ENCODE measurements at regions not wholly inside any gene's neighbourhood (a gene's known extent, or its start where the extent isn't known, plus 50 kb on each side); places are given as distances from the start of the nearest gene placed in this dataset.
A peak's percentile ranks its signal among the peaks of the same experiment; 100 is the strongest.

DNA sequence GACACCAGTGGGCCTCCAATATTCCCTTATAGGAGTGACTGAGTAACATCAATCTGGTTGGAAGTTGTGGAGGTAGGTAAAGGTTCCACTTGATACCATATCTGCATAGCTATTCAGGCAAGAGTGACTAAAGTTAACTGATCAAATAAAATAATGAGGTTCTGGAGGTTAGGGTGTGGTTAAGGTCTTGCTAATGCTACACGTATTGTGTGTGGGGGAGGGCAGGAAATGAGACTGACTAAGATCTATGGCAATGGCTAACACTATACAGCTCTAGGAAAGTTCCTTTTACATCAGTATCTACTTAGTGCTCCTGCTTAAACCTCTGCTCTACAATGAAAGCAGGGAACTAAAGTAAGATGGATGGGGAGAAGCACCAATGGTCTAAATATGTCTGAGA lies 149.1 kb upstream of the MGAT5 start:
- DNase-seq = no peak

DNA sequence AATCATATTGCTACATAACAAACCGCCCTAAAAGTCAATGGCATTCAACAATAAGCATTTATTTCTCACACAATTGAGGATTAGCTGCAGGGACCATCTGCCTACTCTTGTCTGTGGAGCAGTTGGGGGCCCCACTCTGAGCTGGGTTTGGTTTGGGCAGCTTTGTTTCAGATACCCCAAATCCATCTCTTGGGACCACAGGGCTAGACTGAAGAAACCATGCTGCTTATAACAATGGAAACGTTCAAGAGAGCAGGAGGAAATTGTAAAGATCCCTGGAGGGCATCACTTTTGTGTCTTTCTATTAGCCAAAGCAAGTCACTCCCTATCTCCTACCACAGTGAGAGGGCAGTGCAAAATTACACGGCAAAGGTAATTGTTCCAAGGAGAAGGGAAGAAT lies 146.5 kb upstream of the MGAT5 start:
- DNase-seq = no peak

DNA sequence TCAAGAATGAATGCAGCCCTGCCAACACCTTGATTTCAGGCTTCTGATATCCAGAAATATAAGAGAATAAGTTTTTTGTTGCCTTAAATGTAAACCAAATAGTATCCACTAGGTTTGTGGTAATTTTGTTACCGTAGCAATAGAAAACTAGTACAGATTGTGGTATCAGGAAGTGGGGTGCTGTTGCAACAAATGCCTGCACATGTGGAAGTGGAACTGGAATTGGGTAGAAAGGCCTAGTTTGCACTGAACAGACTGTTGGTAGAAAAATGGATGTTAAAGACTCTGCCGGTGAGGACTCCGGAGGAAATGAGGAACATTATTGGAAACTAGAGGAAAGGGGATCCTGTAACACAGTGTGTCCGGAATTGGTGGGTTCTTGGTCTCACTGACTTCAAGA lies 145.8 kb upstream of the MGAT5 start:
- no peak for DNase-seq

DNA sequence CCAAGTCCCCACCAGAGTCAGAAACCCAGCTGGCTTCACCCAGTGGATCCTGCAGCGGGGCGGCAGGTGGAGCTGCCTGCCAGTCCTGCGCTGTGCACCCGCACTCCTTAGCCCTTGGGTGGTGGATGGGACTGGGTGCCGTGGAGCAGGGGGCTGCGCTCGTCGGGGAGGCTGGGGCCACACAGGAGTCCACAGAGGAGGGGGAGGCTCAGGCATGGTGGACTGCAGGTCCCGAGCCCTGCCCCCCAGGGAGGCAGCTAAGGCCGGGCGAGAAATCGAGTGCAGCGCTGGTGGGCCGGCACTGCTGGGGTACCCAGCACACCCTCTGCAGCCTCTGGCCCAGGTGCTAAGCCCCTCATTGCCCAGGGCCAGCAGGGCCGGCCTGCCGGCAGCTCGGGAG lies 144.6 kb upstream of the MGAT5 start:
- no peak for DNase-seq

DNA sequence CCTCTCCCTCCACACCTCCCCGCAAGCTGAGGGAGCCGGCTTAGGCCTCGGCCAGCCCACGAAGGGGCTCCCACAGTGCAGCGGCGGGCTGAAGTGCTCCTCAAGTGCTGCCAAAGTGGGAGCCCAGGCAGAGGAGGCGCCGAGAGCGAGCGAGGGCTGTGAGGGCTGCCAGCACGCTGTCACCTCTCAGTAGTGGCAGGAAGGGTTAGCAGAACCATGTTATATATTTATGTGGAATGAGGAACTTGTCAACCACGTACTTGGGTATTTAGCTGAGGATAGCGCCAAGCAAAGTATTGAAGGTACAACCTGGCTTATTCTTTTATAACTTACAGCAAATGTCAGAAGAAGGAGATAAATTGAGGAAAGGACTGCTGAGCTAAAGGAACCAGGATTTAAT lies 144.1 kb upstream of the MGAT5 start:
- DNase-seq = no peak

DNA sequence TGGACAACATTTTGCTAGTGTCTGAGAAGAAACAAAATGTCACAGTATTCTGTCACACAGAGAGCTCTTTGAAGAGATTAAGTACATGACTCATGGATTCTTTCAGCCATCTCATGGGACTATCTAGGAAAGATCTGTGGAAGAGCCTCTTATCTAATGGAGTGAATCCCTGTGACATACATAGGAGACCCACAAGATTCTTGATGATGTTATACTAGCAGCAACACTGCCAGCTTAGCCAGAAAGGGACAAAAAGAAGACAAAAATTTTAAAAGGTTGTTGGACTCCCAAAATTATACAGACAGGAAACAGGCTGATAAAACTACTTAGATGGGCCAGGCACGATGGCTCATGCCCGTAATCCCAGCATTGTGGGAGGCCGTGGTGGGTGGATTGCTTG lies 143.3 kb upstream of the MGAT5 start:
- no peak for DNase-seq

DNA sequence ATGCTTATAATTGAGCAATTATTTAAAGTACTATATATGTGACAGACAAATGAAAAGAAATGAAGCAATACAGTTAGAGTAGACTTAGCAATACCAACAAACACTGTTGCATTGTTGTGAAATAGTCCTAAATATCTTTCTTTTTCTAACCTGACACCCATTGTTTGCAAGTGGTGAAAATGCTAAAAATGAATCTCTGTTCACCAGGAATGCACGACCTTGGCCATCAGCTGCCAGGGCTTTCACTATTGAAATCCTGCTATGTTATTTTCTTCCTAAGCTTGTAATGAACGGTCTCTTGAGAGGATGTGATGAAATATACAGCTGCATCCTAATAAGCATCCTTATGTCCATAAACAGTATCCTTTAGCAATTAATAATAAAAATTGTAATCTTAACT lies 136.2 kb upstream of the MGAT5 start:
- no peak for DNase-seq

DNA sequence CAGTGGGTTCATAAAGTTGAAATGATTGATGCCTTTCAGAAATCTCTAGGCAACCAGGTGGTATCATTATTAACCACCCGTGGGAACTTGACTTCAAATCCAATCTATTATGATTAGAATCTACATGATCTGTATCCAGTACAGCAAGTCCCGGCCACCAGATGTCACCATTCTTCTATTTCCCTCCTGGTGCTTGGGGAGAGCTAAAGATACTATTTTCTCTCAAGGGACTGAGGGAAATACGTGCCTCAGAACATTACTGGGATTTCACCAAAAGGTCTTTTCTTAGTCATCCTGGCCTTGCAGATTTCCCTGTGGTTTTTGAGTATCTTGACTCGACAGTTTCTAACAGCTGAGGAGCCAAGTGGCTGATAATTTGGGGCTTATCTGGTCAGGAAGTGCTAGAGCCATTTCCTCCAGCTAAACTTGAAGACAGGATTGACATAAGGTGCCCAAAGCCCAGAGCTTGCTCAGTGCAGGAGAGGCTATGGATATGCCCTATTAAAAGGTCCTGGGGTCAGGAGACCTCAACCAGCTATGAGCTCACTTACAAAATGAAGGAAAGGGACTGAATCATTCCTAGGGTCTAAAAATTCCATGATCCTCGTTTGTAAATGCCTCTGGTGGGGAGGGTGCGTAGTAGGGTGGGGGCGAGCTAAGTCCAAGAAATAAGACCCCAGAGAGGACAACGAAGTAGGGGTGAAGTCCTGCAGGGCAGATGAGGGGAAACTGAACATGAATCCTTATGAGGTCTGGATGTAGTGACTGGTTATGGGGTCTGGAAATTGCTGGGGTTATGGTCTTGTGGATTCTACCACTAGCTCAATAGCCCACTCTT lies 135.4 kb upstream of the MGAT5 start:
- DNase-seq = peak; percentile 84

DNA sequence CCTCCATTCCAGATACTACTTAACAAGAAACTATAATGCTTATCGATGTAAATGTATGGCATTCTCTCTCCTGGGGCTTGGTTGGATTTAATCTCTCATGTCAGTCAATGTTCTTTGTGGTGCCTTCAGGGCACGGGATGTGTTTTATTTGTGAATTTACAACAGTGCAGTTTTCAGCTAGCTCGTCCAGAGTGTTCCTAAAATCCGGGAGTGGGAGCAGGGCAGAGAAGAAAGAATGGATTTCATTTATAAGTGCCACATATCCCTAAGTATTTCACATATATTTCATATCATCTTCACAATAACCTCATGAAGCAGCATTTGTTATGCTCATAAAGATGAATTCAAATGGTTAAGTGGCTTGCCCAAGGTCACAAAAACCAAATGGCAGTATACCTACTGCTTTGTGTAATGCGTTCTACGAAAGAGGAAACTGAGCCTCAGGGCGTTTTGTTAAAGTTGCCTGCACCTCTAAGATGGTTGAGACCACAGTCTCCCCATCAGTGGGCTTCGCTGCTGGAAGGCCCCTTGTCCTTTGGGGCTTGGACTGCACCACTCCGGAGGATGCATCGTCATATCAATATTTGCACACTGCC lies 134.7 kb upstream of the MGAT5 start:
- DNase-seq = no peak

DNA sequence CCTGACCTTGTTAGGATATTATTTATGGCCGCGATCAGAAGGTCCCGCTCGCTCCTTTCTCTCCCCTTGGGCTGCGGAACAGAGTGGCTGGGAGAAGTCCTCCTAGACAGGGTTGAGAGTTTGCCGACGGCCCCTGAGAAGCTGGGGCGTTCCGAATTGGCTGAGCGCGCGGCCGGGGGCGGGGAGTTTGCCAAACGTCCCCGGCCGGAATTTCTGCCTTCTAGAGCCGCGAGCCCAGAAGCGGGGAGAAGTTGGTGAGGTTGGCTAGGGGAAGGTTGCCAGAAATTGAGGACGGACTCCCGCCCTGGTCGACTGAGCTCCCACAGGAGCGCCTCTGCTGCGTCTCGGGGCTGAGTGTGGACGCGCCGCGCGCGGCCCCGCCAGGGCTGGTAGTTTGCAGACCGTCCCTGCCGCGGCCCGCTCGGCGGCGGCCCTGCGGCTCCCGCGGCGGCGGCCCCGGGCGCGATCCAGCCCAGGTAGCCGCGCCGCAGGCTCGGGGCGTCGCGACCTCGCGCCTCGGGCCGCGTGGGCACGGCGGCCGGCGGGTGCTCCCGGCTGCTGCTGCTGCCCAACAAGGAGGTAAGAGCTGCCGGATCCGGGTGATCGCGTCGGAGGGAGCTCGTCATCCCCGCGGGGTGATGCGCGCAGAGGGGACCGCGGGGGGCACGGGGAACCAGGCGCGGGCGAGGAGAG lies 134.0 kb upstream of the MGAT5 start:
- DNase-seq = peak; percentile 75

DNA sequence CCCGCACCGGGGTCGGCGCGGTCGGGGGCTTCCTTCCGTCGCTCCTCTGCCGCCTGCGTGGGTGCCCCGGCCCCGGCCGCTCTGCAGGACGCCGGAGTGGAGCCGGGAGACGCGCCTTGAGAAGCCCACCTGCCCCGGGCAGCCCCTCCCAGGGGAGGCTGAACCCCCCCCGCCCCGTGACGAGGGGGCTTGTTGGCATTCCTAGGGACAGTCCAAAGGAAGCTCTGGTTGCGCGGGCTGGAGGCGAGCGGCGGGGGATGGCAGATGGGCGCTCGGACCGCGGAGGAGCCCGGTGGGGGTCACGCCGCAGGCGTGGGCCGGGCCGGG lies 133.5 kb upstream of the MGAT5 start:
- DNase-seq = no peak

DNA sequence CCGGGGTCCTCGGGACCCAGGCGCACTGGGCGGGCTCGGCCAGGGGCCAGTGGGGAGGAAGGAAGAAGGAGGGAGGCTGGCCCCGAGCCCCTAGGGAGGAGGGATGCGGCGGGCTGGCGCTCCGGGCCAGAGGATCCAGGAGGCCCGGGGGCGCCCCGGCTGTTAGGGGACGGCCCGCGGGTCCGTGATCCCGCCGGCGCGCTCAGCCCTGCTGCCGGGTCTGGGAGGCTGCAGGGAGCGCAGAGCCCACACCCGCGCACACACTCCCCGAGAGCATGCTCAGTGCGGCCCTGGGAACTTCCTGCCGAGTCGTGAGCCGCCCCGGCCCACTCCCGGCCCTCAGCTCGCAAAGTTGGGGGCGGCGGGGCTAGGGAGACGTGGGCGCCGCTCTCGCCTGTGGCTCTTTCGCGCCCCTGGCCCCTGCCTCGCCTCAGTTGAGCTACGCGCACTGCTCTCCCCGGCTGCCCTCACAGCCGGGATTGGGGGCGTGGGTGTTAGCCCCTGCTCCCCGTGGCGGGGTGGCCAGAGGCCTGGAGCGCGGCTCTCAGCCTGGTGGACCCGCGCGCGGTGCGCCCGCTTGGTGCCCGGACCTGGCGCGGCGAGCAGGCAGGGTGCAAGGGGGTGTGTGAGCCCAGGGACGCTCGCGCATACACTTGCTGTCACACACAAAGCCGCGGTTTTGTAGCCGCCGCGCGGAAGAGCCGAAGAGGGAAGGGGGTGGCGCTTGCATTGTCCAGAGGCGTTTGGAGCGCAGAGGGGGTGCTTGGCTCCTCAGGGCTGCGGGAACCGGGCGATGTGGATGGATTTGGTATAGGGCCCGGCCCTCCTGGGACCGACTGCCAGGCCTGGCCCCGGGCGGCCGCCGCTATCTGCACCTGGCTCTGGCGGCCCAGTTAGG lies 132.9 kb upstream of the MGAT5 start:
- peak; percentile 52 for DNase-seq

DNA sequence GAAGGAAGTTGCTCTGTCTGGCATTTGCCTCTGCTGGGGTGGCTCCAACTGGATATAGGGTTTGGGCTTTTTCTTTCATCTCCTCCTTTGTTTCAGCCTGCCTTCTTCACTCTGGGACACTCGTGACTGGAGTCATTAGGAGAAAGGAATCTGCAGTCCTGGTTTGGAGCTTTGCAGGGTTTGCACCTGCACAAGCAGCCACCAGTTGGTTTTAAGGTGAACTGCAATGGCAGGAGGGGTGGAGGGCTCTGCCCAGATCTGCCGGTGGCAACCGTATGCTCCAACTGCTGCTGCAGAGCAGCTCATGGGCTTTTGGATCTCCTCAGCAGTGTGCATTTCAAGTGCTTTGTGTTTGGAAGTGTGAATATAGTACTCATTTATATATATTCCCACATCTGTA lies 131.3 kb upstream of the MGAT5 start:
- no peak for DNase-seq

DNA sequence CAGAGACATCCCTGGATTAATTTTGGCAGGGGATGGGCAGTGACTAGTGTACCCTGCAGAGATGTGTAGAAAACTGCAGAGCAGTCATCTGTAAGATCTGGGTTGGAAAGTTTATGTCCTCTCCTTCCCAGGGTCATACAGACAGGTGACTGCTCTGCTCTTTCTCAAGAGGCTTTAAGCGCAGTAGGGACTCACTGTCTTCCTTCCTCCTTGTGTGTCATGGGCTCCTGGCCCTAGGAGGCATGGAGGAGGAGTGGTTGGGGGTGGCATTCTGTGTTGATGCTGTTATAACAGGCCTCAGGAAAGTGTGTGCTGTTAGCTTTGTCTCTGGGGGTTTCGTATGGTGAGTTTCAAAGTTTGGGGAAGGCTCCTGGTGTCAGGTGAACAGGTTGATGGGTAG lies 130.5 kb upstream of the MGAT5 start:
- no peak for DNase-seq

DNA sequence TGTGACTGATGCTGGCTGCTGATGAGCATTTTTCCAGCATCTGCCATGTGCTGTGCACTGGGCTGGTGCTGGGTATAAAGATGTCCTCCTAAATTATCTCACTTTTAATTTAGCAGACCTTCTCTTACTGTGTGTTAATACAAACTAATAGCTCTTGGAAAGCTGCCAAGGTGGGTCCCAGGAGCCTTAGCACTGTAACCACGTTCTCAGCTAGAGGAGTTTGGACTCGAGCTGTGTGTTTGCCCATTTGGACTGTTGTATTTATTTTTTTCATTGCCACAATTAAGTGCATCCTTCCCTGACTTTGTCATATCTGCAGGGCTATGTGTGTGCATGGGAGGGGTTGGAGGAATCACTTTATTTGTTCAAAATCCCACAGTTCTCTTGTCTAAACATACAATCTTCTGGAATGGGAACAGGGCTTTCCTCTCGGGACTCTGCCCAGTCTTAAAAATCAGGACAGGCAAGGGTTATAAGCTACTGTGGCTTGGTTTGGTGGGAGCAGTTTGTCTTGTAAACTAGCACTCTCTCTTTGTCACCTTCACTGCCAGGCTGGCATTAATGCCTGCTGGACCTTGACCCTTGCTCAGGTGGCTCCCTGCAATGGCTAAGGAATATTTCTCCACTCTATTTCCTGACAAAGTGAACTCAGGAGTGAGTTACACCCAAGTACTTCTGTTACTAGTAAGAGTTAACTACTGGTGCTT lies 129.7 kb upstream of the MGAT5 start:
- DNase-seq = no peak

DNA sequence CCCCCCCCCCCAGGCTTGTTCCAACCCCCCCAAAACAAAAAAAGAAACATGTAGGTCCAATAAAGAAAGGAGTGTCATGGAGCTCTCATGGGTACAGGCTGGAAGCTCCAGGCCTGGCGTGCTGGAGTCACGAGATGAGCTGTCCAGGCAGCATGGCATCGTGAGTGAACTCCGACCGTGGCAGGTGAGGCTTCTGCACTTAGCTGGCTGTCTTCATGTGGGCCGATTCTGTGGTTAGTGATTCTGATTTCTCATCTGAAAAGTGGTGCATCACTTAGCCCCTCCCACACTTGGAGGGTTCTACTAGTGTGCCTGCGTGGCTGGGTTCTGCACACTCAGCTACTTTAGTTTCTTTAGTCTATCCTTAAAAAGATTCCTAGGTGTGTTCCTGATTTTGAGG lies 126.4 kb upstream of the MGAT5 start:
- peak; percentile 44 for DNase-seq

DNA sequence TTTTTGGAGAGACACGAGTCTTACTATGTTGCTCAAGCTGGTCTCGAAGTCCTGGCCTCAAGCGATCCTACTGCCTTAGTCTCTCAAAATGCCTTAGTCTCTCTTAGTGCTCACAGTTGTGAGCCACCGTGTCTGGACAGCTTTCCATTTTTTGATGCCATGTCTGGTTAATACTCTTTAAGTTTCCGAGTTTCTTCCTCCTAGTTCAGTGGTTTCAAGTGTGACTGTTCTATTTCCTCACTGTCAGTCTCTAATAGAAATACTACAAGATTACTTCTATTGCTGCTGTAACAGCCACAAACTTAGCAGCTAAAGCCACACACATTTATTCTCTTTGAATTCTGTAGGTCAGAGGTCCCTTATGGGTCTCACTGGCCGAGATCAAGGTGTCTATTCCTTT lies 125.1 kb upstream of the MGAT5 start:
- no peak for DNase-seq

DNA sequence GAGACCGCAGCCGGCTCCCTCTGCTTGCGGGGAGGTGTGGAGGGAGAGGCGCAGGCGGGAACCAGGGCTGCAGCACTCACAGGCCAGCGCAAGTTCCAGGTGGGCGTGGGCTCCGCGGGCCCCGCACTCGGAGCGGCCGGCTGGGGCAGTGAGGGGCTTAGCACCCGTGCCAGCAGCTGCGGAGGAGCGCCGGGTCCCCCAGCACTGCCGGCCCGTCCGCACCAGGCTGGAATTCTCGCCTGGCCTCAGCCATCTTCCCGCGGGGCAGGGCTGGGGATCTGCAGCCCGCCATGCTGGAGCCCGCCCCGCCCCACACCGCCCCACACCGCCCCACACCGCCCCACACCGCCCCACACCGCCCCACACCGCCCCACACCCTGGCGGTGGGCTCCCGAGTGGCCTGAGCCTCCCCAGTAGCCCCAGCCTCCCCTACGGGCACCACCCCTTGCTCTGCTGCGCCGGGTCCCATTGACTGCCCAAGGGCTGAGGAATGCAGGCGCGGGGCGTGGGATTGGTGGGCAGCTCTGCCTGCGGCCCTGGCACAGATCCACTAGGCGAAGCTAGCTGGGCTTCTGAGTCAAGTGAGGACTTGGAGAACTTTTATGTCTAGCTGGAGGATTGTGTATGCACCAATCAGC lies 123.9 kb upstream of the MGAT5 start:
- DNase-seq = no peak

DNA sequence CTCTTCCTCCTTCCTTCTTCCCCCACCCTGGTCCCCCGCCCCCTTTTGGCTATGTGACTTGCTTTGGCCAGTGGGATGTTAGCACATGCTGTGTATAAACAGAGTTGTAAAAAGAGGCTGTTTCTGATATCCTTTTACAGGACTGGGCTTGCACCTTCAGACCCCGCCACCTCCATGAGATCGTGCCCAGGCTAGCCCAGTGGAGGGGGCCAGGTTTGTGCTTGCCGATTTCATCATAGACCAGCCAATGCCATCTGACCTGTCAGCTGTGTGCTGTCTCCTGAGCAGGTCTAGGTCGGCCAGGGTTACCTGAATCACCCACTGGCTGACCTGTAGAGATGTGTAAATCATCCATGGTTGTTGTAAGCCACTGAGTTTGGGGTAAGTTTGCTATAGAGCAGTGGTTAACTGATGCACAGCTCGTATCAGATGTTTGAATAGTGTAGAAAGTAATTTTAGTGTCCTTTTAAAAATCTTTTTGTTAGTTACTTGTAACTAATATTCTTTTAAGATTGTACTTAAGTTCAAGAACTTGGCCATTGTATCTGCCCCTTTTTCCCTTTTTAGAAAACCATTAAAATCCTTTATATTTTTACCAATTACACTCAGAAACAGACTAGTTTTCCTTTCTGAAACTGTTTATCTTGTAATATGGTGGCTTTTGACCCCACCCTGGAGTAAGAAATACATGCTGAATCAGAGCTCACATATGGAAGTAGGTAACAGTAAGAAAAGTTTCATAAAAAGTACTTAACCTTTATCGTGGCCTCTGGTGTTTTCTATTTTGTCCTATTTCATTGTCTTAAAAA lies 122.0 kb upstream of the MGAT5 start:
- no peak for DNase-seq

DNA sequence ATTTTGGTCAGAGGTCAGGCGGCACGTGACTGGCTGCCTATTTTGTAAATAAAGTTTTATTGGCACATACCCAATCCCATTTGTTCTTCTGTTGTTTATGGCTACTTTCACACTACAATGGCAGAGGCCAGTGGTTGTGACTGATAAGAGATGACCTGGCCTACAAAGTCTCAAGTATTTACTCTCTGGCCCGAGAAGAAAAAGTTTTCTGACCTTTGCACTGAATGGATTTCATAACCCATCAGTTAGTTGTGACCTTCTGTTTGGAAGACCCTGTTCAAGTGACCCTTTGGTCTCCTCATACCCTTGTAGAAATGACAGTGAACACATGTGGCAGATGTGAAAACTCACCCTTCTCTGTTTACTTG lies 121.4 kb upstream of the MGAT5 start:
- DNase-seq = no peak

DNA sequence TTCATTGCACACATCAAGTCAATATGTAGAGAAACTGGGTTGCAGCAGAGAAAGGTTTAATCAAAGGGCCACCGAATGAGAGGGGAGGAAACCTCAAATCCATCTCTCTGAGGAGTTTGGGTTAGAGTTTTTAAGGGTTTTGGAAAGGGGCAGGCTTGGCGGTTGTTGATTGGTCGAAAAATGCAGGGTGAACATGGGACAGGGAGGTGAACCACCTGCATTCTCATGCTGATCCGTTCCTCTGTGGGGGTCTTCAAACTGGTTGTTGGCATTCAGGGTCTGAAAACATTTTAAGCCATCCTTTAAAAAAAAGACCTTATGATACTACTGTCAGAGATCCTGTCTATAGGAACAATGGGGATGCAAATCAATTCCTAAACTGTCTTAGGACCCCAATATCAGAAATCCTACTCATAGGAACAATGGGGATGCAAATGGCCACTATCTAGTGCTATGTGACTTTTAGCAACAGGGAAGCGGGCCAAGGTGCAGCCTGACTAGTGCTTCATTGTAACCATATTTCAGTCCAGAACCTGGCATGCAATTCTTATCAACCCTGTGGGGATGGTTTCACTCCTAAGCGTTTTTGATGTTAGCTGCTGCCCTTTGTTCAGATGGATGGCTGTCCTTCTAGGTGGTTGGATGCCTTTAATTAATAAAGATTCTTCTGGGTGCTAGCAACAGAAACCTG lies 120.1 kb upstream of the MGAT5 start:
- no peak for DNase-seq
